Upper lobe of left lung (tissue), 6 donors: ENCODE measurements at regions not wholly inside any gene's neighbourhood (a gene's known extent, or its start where the extent isn't known, plus 50 kb on each side); places are given as distances from the start of the nearest gene placed in this dataset.

Experiments used
- ATAC-seq, 2 donors: fragments of 200-7000 bp; cut with Tn5 transposase; one replicate each; pipeline ENCODE4 v1.9.1; 2022; ENCODE audit warnings: mild to moderate bottlenecking in 2 of 2, moderate library complexity in 2 of 2; ENCODE audit not compliant: low FRiP score in 2 of 2
- DNase-seq, 2 donors: peaks; one replicate each; pipeline ENCODE4 v3.0.0-alpha.2; 2019 to 2020
- H3K27ac ChIP-seq, 4 donors: fragments of 200-600 bp; sonication (generic); one replicate each; pipeline ENCODE4 v1.5.1; 2016 to 2019
- H3K27me3 ChIP-seq, 4 donors: fragments of 200-600 bp; sonication (generic); one replicate each; pipeline ENCODE4 v1.5.1; 2017 to 2019
- H3K36me3 ChIP-seq, 4 donors: fragments of 200-600 bp; sonication (generic); one replicate each; pipeline ENCODE4 v1.5.1; 2016 to 2019
- H3K4me1 ChIP-seq, 4 donors: fragments of 200-600 bp; sonication (generic); one replicate each; pipeline ENCODE4 v1.5.1; 2018 to 2019
- H3K4me3 ChIP-seq, 4 donors: fragments of 200-600 bp; sonication (generic); one replicate each; pipeline ENCODE4 v1.5.1; 2017 to 2019; ENCODE audit warnings: mild to moderate bottlenecking in 2 of 4, moderate library complexity in 1 of 4
- H3K9me3 ChIP-seq, 4 donors: fragments of 200-600 bp; sonication (generic); one replicate each; pipeline ENCODE4 v1.5.1; 2018 to 2019
- EP300 ChIP-seq, 4 donors: sonication (generic); formaldehyde crosslinking; IDR thresholded peaks; one replicate each; pipeline ENCODE4 v1.5.1; 2017; ENCODE audit warnings: antibody characterized with exemption in 4 of 4, control low read depth in 2 of 4
- POLR2A ChIP-seq, 4 donors: fragments of 450-650 bp; IDR thresholded peaks; one replicate each; pipeline ENCODE4 v1.5.1; 2016 to 2017; ENCODE audit warnings: antibody characterized with exemption in 4 of 4, mild to moderate bottlenecking in 2 of 4
- POLR2AphosphoS5 ChIP-seq, 2 donors: sonication (generic); formaldehyde crosslinking; IDR thresholded peaks; one replicate each; pipeline ENCODE4 v1.5.1; 2017; ENCODE audit warnings: antibody characterized with exemption in 2 of 2
- WGBS, 2 donors: methylation state at CpG; one replicate each; pipeline ENCODE4 v1.1.5; 2017 to 2018; 5-methylcytosine and 5-hydroxymethylcytosine counted together
- TF ChIP-seq, protein P1 (sequence below), 6 experiments: fragments of 450-650 bp in 4 of 6; fragments of 200-600 bp in 2 of 6; sonication (generic) in 2 of 6; IDR thresholded peaks; one replicate each; pipeline ENCODE4 v1.5.1; 2016 to 2019; ENCODE audit warnings: antibody characterized with exemption in 6 of 6
- donor health status: DM: no; HTN: no; CAD: no; lungs with moderate emphysema.
- donor health status: DM: no; HTN: yes; CAD: no; lungs with severe emphysema.

DNA sequence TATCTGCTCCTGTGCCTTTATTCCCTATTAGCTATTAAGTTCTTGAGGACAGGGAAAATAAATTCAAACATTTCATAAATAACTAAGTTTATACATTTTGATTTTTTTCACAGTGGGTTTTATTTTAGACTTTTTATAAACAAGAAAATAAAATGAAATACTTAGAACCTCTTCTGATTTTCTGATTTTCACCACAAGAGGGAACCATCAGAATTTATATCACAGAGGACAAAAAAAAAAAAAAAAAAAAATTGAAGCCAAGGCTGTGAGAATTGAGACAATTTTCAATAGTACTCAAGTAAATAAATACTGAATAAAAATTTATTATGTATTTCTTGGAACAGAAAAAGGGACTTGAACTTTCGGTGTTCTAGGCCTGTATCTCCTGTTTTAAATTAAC, 288.1 kb downstream of the SH3BGRL start:
- H3K4me3 ChIP-seq = no peak overlapping the region
- H3K27ac ChIP-seq = no peak overlapping the region
- no peaks in the 10 kb centered on the region for H3K27me3 ChIP-seq
- WGBS, 2 donors = 49 to 50% methylated on average over 1 of the region's 1 CpG
- no peak for TF ChIP-seq POLR2AphosphoS5 (IDR thresholded peaks at IDR 0.05)
- TF ChIP-seq, protein P1, sequence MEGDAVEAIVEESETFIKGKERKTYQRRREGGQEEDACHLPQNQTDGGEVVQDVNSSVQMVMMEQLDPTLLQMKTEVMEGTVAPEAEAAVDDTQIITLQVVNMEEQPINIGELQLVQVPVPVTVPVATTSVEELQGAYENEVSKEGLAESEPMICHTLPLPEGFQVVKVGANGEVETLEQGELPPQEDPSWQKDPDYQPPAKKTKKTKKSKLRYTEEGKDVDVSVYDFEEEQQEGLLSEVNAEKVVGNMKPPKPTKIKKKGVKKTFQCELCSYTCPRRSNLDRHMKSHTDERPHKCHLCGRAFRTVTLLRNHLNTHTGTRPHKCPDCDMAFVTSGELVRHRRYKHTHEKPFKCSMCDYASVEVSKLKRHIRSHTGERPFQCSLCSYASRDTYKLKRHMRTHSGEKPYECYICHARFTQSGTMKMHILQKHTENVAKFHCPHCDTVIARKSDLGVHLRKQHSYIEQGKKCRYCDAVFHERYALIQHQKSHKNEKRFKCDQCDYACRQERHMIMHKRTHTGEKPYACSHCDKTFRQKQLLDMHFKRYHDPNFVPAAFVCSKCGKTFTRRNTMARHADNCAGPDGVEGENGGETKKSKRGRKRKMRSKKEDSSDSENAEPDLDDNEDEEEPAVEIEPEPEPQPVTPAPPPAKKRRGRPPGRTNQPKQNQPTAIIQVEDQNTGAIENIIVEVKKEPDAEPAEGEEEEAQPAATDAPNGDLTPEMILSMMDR (IDR thresholded peaks at IDR 0.05) = no peak
- H3K9me3 ChIP-seq = no peaks in the 10 kb centered on the region
- H3K4me1 ChIP-seq = no peaks in the 10 kb centered on the region
- no peak for ATAC-seq
- no peaks in the 10 kb centered on the region for H3K36me3 ChIP-seq
- no peak for DNase-seq

DNA sequence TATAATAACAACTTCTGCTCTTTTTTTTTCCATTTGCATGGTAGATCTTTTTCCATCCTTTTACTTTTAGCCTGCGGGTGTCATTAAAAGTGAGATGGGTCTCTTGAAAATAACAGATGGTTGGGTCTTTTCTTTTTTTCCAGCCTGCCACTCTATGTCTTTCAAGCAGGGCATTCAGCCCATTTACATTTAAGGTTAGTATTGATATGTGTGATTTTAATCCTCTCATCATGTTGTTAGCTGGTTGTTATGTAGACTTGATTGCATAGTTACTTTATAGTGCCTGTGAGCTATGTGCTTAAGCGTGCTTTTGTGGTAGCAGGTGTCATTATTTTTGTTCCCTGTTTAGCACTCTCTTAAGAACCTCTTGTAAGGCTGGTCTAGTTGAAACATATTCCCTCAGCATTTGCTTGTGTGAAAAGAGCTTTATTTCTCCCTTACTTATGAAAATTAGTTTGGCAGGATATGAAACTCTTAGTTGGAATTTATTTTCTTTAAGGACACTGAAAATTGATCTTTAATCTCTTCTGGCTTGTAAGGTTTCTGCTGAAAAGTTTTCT, 326.1 kb downstream of the SH3BGRL start:
- Histone ChIP-seq H3K4me1 (no peaks in the 10 kb centered on the region), H3K27me3 (no peaks in the 10 kb centered on the region), H3K27ac (no peak overlapping the region), H3K4me3 (no peak overlapping the region), H3K36me3 (no peaks in the 10 kb centered on the region), H3K9me3 (no peaks in the 10 kb centered on the region)
- ATAC-seq (no peak), DNase-seq (no peak)
- TF ChIP-seq, protein P1 (IDR thresholded peaks at IDR 0.05) = no peak
- TF ChIP-seq POLR2A (IDR thresholded peaks at IDR 0.05) (no peak), POLR2AphosphoS5 (IDR thresholded peaks at IDR 0.05) (no peak), EP300 (IDR thresholded peaks at IDR 0.05) (no peak)
- WGBS, 2 donors = 89 to 92% methylated on average over 2 of the region's 2 CpGs

DNA sequence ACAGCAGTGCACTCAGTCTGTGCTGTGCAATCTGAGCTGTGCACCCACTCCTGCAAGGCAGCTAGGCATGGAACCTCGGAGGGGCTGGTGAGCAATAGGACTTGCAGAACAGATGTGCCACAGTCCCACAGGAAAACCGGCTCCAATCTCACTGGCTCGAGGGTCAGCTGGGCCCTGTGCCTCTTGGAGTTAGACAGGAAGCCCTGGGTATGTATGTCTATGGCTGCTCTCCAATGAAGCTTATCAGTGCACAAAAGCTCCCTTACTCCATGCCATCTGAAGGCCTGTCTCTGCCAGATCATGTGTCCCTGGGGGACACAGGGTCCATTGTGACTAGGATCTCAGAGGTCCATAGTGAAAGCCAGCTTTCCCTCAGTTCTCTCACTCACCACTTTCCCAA, 335.8 kb downstream of the SH3BGRL start:
- ATAC-seq (no peak), DNase-seq (no peak)
- WGBS, 2 donors = 53% methylated on average over 3 of the region's 3 CpGs; no CpG with 5 or more reads in 1 of the 2 donors
- Histone ChIP-seq H3K4me3 (no peak overlapping the region), H3K9me3 (peaks cover 0 to under 1% (median 0%) of the 10 kb centered on the region in 4 donors), H3K4me1 (no peaks in the 10 kb centered on the region), H3K36me3 (no peaks in the 10 kb centered on the region), H3K27ac (no peak overlapping the region), H3K27me3 (no peaks in the 10 kb centered on the region)
- TF ChIP-seq POLR2AphosphoS5 (IDR thresholded peaks at IDR 0.05) = no peak
- TF ChIP-seq, protein P1 (IDR thresholded peaks at IDR 0.05) = no peak
- TF ChIP-seq EP300 (IDR thresholded peaks at IDR 0.05) = no peak
- TF ChIP-seq POLR2A (IDR thresholded peaks at IDR 0.05) = no peak

DNA sequence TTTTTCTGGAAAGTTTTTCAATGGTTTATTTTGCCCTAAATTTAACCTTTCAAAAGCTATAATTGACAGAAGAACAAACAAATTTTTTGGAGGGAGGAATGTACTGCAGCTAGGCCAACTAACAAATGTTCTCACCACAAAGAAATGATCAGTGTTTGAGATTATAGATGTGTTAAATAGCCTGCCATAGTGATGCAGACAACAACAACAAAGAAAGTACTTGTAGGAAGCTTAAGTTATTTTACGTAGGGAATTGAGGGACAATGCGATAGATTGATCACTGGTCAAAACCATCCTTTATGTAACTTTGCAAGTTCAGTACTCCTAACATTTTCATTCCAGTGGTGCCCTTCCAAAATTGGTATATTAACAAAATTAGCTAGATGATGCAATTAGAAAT, 340.4 kb downstream of the SH3BGRL start:
- no peak overlapping the region for H3K4me3 ChIP-seq
- ATAC-seq (no peak), DNase-seq (no peak)
- no peaks in the 10 kb centered on the region for H3K4me1 ChIP-seq
- TF ChIP-seq POLR2A (IDR thresholded peaks at IDR 0.05) (no peak), EP300 (IDR thresholded peaks at IDR 0.05) (no peak), POLR2AphosphoS5 (IDR thresholded peaks at IDR 0.05) (no peak)
- TF ChIP-seq, protein P1 (IDR thresholded peaks at IDR 0.05) = no peak
- WGBS, 2 donors = 94 to 95% methylated on average over 2 of the region's 2 CpGs
- H3K9me3 ChIP-seq = peaks cover 0 to 22% (median 0%) of the 10 kb centered on the region in 4 donors
- H3K27me3 ChIP-seq = no peaks in the 10 kb centered on the region
- no peaks in the 10 kb centered on the region for H3K36me3 ChIP-seq
- no peak overlapping the region for H3K27ac ChIP-seq

DNA sequence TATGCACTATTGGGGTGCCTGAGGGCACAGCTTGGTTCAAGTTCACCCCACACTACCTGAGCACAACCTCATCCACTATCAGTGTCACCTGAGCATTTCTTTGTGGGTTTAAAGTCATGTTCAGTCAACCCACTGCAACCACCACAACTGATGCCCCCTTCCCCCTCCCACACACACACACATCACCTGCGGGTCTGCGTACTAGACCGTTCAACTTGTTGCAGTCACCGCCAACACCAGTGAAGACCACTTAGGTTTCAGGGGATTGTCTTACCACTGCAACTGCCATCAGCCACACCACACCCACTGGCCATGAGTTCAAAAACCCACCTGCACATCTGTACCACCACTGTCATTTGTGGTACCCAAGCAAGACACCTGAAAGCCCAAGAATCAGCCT, 355.0 kb downstream of the SH3BGRL start:
- H3K36me3 ChIP-seq = no peaks in the 10 kb centered on the region
- DNase-seq = no peak
- H3K27ac ChIP-seq = no peak overlapping the region
- no peaks in the 10 kb centered on the region for H3K27me3 ChIP-seq
- H3K4me1 ChIP-seq = no peaks in the 10 kb centered on the region
- H3K9me3 ChIP-seq = no peaks in the 10 kb centered on the region
- TF ChIP-seq POLR2A (IDR thresholded peaks at IDR 0.05) (no peak), EP300 (IDR thresholded peaks at IDR 0.05) (no peak), POLR2AphosphoS5 (IDR thresholded peaks at IDR 0.05) (no peak)
- TF ChIP-seq, protein P1 (IDR thresholded peaks at IDR 0.05) = no peak
- 95 to 100% methylated on average over 4 of the region's 4 CpGs for WGBS, 2 donors
- no peak overlapping the region for H3K4me3 ChIP-seq
- no peak for ATAC-seq
